HG02840 (cell line): ENCODE measurements at regions not wholly inside any gene's neighbourhood (a gene's known extent, or its start where the extent isn't known, plus 50 kb on each side); places are given as distances from the start of the nearest gene placed in this dataset.

Experiments used
- ATAC-seq: cut with Tn5 transposase; IDR thresholded peaks from one replicate; pipeline ENCODE4 v1.9.1; 2021; ENCODE audit warnings: mild to moderate bottlenecking, moderate library complexity, moderate number of reproducible peaks; ENCODE audit not compliant: unreplicated experiment, low FRiP score

GRCh38 chr7:118298771-118299170 lies 74.3 kb downstream of the ANKRD7 start:
- ATAC-seq = no peak

- ATAC-seq = no peak
Measured at GRCh38 chr7:118300177-118300576, 75.7 kb downstream of the ANKRD7 start.

- ATAC-seq = no peak
Measured at GRCh38 chr7:118304100-118304499, 79.6 kb downstream of the ANKRD7 start.

GRCh38 chr7:118305671-118306070 lies 81.2 kb downstream of the ANKRD7 start:
- ATAC-seq = no peak

- ATAC-seq = no peak
Measured at GRCh38 chr7:118306771-118307170, 82.3 kb downstream of the ANKRD7 start.

DNA sequence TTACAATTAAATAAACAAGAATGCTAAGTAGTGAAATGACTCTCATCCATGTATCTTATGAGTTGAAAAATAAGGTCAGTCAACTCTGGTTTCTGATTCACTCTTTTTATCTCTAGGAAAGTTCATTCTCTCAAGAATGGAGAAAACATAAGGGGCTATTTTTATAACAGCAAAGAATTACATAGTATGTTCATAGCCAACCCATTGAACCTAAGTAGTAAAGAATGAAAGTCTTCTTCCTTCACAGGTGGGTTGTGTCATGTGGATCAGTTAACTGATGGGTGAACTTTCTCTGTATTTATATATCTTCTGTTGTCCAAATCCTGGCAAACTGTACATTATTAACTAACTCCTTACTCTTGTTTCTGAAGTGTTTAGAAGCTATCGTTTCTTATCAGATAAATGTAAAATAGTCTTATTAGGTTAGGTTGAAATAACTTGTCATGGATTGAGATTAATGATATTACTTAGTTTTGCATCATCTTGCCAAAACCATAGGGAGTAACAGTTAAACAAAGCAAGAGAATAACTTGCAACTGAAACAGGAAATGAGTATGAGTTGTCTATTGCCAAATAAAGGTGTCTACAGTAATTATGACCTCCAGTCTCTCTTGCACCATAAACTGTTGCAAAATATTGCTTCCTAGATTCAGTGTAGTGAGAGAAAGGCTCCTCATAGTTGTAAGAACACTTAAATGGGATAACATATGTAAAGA lies 86.8 kb downstream of the ANKRD7 start:
- peak; percentile 77 for ATAC-seq

GRCh38 chr7:118312051-118312450 lies 87.5 kb downstream of the ANKRD7 start:
- peak; percentile 43 for ATAC-seq

DNA sequence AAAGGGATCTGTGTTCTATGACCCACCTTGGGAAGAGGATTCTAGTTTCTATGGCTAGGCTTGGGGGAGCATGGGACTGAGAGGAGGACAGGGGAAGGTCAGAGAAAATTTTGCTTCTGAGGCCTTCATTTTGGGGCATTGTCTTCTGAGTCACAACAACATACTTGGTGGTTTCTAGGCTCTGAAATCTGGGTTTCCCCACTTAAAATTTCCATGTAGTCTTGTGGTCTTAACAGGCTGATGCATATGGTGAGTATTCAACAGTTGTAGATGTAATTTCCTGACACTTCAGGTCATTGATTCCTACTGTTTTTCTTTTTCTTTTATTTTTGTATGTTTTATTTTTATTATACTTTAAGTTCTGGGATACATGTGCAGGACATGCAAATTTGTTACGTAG lies 88.5 kb downstream of the ANKRD7 start:
- peak; percentile 62 for ATAC-seq

- ATAC-seq = no peak
Measured at GRCh38 chr7:118324790-118325449, 100.4 kb downstream of the ANKRD7 start.

DNA sequence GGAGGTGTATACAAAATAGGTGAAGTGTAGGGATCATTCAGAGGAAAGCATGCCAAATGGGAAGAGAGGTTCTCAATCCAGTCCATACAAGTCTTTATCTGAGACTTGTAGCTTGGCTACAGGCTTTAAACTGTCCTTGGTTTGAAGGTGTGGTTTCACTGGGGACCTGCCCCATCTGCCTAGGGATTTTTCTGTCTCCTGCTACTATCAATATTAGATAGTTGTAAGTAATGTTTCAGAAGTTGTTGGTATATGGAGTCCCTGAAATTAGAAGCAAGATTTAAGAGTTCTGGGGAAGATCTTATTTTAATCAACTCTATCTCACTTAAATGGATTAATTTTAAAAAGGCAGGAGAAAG lies 100.9 kb downstream of the ANKRD7 start:
- ATAC-seq = no peak

GRCh38 chr7:118327174-118327573 lies 102.7 kb downstream of the ANKRD7 start:
- no peak for ATAC-seq

DNA sequence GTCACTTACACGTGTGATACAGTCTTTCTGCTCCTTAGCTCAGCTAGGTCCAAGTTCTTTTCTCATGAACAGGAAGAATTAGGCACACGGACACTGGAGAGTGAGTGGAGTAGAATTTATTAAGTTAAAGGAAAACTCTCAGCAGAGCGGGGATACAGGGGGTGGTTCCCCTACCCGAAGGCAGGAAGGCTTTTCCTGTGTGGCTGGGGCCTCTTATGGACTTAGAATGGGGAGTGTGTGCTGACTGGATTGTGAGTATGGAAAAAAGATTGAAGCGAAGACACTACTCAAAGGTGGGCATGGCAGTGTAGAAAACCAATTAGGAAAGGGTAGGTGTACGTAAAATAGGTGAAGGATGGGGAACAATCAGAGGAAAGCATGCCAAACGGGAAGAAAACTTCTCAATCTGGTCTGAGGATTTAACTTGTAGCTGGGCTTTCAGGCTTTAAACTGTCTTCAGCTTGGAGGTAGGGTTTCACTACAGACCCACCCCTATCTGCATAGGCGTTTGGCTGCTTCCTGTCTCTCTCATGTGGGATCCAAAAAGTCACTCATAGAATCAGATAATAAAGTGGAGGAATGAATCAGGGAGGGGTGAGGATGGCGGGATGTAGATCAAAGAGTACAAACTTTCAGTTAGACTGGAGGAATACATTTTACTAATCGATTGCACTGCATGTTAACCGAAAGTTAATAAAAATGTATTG lies 104.2 kb downstream of the ANKRD7 start:
- ATAC-seq = no peak

DNA sequence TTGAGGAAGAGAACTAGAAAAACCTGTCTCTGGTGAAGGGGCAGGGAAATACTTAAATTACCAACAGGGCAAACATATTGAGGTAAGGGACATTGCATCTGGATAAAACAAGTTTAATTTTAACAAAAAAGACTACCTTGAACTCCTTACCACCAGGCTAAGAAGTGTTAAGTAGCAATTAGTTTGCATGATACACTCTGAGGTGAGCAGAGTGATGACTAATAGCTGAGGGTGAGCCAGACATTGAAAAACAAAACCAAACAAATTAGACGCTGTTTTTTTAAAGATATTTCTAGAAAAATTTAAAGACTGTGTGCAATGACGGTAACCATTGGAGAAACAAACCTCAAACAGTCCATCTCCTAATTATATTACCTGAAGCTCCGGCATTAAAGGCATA lies 105.9 kb downstream of the ANKRD7 start:
- ATAC-seq = no peak

- ATAC-seq = no peak
Measured at GRCh38 chr7:118346748-118347147, 122.2 kb downstream of the ANKRD7 start.

- ATAC-seq = no peak
Measured at GRCh38 chr7:118349604-118350003, 125.1 kb downstream of the ANKRD7 start.

- ATAC-seq = no peak
Measured at GRCh38 chr7:118350260-118350659, 125.8 kb downstream of the ANKRD7 start.

- ATAC-seq = no peak
Measured at GRCh38 chr7:118352867-118353453, 128.5 kb downstream of the ANKRD7 start.

DNA sequence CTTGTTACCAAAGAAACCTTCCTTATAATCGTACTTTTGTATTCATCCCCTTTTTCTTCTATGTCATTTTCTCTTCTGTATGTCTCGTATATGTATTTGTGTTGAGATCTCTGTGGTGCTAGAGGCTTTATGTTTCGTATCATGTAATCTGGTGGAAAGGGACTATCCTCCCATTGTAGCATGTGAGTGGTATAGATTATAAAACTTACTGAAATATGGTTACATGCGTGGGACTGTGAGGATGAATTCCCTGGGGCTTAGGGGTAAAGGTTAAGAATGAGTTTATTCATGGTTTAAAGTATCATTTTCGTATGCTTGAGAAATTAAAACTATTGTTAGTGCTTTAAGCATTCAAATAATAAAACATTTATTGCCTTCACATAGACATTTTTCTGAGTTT lies 141.9 kb downstream of the ANKRD7 start:
- no peak for ATAC-seq

- ATAC-seq = no peak
Measured at GRCh38 chr7:118368958-118369357, 144.5 kb downstream of the ANKRD7 start.

DNA sequence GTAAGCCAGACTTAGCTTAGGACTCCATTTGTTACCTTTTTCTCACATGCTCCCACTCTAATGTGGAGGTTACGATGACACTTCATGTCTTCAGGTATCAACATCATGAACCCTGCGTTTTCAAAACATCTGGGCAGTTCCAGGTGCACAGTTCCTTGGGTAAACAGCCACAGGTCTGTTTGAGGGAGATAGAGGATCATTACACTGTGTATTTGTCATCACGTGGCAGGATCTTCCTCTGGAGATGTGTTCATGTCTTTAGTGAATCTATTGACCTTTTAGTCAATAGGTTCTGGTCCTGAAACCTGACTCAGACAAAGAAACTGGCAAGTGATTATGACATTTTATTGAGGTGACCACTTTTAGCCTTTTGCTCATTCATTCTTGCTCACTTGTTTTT lies 145.5 kb downstream of the ANKRD7 start:
- no peak for ATAC-seq

- ATAC-seq = peak; percentile 52
Measured at GRCh38 chr7:118372530-118372929, 148.0 kb downstream of the ANKRD7 start.
